SK-N-MC (cell line): ENCODE measurements at regions not wholly inside any gene's neighbourhood (a gene's known extent, or its start where the extent isn't known, plus 50 kb on each side); places are given as distances from the start of the nearest gene placed in this dataset.
"Not testable (repeated sequence)": the region's sequence is repeated elsewhere in the genome, so short reads cannot be mapped to it uniquely, and the experiment has no call there.

Experiments used
- DNase-seq: peaks from one replicate; pipeline ENCODE4 v3.0.0-alpha.2; 2011; ENCODE audit warnings: low read depth, low spot score
- H3K27ac ChIP-seq: fragments of 200-600 bp; sonication (generic); 2 replicates; pipeline ENCODE4 v1.5.1; 2016; ENCODE audit warnings: mixed run types
- H3K36me3 ChIP-seq: fragments of 200-600 bp; sonication (generic); 2 replicates; pipeline ENCODE4 v1.6.1; 2017; ENCODE audit warnings: antibody characterized with exemption, low read length, mixed read lengths; ENCODE audit not compliant: insufficient read depth
- H3K4me3 ChIP-seq: fragments of 200-600 bp; sonication (generic); 2 replicates; pipeline ENCODE4 v1.5.1; 2016
- H3K9ac ChIP-seq: fragments of 200-600 bp; sonication (generic); 2 replicates; pipeline ENCODE4 v1.8.0; 2017; ENCODE audit warnings: mixed run types, mixed read lengths; ENCODE audit not compliant: insufficient read length
- H3K9me3 ChIP-seq: fragments of 200-600 bp; sonication (generic); 2 replicates; pipeline ENCODE4 v1.6.1; 2017; ENCODE audit warnings: low read depth, mild to moderate bottlenecking, antibody characterized with exemption, low read length, moderate library complexity, mixed read lengths
- EZH2 ChIP-seq: fragments of 200-600 bp; sonication (generic); IDR thresholded peaks from one replicate; pipeline ENCODE4 v1.6.1; 2017; ENCODE audit warnings: antibody characterized with exemption
- FOXP2 ChIP-seq: optimal IDR thresholded peaks from 2 replicates; pipeline ENCODE3; 2011; ENCODE audit warnings: mild to moderate bottlenecking, moderate library complexity; ENCODE audit not compliant: insufficient read depth; ENCODE audit errors: extremely low read length, control extremely low read depth
- POLR2AphosphoS5 ChIP-seq: IDR thresholded peaks from 2 replicates; pipeline ENCODE4 v1.6.1; 2012; ENCODE audit warnings: mild to moderate bottlenecking, low read depth, low read length, borderline replicate concordance

DNA sequence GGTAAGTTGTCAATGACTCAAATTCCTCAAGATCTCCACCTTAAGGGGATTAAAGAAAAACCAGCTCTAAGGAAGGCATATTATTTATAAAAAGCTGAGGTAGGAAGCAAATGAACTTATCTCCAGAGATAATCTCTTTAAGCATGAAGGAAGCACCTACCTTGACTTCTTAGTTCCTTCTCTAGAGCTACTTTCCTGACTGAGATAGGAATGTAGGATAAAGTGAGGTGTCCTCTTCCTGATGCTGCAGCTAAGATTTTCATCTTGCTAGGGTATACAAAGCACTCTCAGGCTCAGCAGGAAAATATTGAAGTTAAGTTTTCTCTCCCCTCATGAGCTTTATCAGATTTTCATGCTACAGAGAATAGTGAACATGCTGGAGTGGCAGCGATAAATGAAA is 163.0 kb upstream of the E2F7 start:
- no peak overlapping the region for H3K27ac ChIP-seq
- no peaks in the 10 kb centered on the region for H3K9me3 ChIP-seq
- no peak for TF ChIP-seq EZH2
- no peak for TF ChIP-seq FOXP2
- TF ChIP-seq POLR2AphosphoS5, result no peak
- H3K4me3 ChIP-seq, result no peak overlapping the region
- H3K36me3 ChIP-seq, result no peaks in the 10 kb centered on the region
- no peak for DNase-seq
- H3K9ac ChIP-seq, result no peak overlapping the region

DNA sequence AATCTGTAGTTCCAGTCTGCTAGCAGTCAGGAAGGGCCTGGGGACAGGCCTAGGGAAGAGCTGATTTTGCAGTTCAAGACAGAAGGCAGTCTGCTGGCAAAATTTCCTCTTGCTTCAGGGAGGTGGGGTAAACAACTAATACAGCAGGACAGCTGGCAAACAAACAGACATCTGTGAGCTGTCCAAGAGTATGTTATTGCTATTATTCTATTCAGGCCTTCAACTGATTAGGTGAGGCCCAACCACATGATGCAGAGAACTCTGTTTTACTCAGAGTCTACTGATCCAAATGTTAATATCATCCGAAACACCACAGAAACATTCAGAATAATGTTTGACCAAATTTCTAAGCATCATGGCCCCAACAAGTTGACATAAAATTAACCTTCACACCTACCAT is 161.0 kb upstream of the E2F7 start:
- Histone ChIP-seq H3K36me3 (no peaks in the 10 kb centered on the region), H3K4me3 (no peak overlapping the region), H3K27ac (no peak overlapping the region), H3K9ac (no peak overlapping the region), H3K9me3 (no peaks in the 10 kb centered on the region)
- TF ChIP-seq POLR2AphosphoS5, result no peak
- DNase-seq, result no peak

DNA sequence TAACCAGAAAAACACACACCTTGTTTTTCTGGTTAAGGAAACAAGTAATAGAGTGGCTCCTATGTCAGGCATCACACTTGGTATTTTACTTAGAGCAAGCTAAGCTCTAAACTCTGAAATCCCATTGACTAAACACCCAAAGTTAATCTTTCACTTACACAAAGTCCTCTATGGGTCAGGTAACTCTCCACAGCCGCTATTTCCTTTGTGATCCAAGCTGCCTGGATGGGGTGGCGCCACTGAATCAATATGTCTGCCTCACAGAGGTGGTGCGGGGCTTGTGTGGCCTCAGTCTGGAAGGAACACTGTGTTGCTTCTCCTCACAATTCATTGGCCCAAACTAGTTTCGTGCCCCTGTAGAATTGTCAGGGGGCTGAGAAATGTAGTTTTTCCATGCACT is 160.0 kb upstream of the E2F7 start:
- Histone ChIP-seq H3K9me3 (no peaks in the 10 kb centered on the region), H3K9ac (no peak overlapping the region), H3K36me3 (no peaks in the 10 kb centered on the region), H3K4me3 (no peak overlapping the region), H3K27ac (no peak overlapping the region)
- no peak for DNase-seq
- TF ChIP-seq FOXP2 (no peak), POLR2AphosphoS5 (no peak), EZH2 (no peak)

DNA sequence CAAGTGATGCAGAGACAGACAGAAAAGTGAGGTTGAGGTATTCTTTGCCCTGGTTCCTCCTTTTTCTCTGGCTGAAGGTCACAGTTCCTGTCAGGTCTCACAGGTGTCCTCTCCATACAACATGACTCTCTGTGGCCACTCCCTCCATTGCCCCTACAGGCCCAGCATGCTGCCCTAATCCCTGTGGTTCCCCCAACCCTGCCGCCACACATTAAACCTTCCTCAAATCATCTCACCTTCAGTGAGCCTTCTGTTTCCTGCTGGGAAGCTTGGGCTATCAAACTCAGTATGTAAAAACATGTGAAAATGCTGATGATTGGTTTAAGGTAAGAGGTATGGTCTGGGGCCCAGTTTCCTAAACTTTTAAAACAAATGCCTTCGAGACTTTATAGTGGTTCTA is 159.0 kb upstream of the E2F7 start:
- Histone ChIP-seq H3K36me3 (no peaks in the 10 kb centered on the region), H3K4me3 (no peak overlapping the region), H3K9ac (no peak overlapping the region), H3K9me3 (no peaks in the 10 kb centered on the region), H3K27ac (no peak overlapping the region)
- TF ChIP-seq POLR2AphosphoS5 (no peak), EZH2 (no peak), FOXP2 (no peak)
- no peak for DNase-seq

DNA sequence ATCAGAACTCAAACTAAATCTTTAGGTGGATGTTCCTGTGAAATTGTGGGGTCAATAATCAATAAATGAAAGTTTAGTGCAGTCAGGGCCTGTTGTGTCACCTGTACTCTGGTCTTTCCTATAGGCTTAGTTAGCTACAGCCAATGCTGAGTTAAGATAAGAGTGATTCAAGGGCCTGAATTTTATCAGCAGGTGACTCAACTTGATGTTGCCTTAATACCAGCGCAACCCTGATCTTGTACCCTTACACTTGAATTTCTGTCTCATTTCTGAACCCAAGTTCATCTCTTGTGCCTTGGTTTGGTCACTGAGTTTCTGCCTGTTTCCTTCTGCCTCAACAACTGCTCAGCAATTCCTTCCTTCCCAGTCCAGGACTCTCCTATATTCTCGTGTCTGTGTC is 157.0 kb upstream of the E2F7 start:
- H3K9ac ChIP-seq, result no peak overlapping the region
- no peaks in the 10 kb centered on the region for H3K36me3 ChIP-seq
- TF ChIP-seq POLR2AphosphoS5, result no peak
- no peak for TF ChIP-seq EZH2
- no peaks in the 10 kb centered on the region for H3K9me3 ChIP-seq
- DNase-seq, result no peak
- H3K4me3 ChIP-seq, result no peak overlapping the region
- no peak overlapping the region for H3K27ac ChIP-seq

DNA sequence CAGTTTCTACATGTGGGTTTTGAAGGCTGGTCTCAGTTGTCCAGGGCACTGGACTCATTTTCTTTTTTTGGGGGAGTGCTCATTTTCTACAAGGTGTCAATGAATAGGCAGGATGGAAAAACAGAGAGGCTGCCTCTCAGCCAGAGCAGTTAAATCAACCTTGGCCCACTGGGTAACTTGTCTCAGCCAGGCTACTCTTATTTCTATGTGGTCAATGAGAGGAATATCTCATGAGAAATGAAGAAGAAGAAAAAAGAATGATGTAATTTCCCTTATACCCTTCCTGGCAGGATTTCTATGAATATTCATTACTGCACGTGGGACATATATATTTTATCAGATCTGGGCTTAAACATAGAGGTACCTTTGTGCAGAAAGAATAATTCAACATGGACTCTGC is 155.2 kb upstream of the E2F7 start:
- H3K36me3 ChIP-seq, result no peaks in the 10 kb centered on the region
- H3K27ac ChIP-seq, result no peak overlapping the region
- 0 out of 2 replicates have a peak overlapping the region, but pooled peaks have one; percentile 3 for H3K4me3 ChIP-seq
- TF ChIP-seq POLR2AphosphoS5, result no peak
- no peak for TF ChIP-seq EZH2
- no peak for TF ChIP-seq FOXP2
- no peak for DNase-seq
- no peaks in the 10 kb centered on the region for H3K9me3 ChIP-seq
- no peak overlapping the region for H3K9ac ChIP-seq

DNA sequence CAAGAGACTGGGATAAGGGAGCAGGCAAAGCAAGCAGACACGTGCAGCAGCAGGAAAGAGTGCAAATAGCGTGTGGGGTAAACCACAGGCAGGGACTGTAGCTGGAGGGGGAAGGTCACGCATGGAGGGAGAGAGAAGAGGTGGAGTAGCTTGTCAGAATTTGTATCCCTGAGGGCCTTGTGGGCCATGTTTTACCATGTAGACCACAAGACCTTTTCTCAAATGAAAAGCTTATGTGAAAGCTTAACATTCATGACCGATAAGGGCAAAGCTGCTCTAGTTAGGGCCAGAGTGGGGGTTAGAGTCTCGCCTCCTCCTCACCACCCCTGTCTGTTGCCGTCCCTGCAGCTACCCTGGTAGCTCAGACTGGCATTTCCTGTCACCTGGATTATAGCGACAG is 152.9 kb upstream of the E2F7 start:
- TF ChIP-seq FOXP2 (no peak), EZH2 (no peak), POLR2AphosphoS5 (no peak)
- Histone ChIP-seq H3K4me3 (no peak overlapping the region), H3K27ac (no peak overlapping the region), H3K36me3 (no peaks in the 10 kb centered on the region), H3K9me3 (no peaks in the 10 kb centered on the region), H3K9ac (no peak overlapping the region)
- no peak for DNase-seq

DNA sequence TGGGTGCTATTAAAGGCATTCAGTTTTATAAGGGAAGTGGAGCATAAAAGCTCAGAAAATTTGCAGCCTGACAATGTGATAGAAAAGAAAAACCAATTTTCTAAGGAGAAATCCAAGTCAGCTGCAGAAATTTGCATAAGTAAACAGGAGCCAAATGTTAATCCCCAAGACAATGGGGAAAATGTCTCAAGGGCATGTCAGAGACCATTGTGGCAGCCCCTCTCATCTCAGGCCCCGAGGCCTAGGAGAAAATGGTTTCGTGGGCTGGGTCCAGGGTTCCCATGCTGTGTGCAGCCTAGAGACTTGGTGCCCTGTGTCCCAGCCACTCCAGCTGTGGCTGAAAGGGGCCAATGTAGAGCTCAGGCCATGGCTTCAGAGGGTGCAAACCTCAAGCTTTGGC is 150.8 kb upstream of the E2F7 start:
- not testable (repeated sequence) for H3K4me3 ChIP-seq, H3K27ac ChIP-seq, H3K9ac ChIP-seq, H3K9me3 ChIP-seq, DNase-seq, H3K36me3 ChIP-seq

DNA sequence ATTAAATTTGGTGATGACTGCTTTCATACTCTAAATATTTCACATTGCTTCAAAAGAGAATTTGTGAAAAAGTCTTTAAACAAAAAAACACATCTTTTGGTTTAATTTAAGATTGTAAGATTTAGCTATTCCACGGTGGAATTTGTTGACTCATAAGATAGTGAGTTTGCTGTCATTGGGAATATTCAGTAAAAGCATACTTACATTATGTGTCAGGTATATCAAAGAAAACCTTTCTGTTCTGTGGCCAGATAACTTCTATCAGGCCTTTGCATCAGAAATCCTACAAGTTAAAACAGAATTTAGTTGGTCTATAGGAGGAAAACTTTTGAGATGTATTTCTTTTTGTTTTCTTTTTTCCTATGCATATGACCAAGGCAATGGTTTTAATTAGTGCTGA is 148.8 kb upstream of the E2F7 start:
- H3K36me3 ChIP-seq, result no peaks in the 10 kb centered on the region
- no peak for DNase-seq
- no peak overlapping the region for H3K9ac ChIP-seq
- H3K27ac ChIP-seq, result no peak overlapping the region
- 0 out of 2 replicates have a peak, but pooled peaks cover 4% of the 10 kb centered on the region for H3K9me3 ChIP-seq
- TF ChIP-seq POLR2AphosphoS5 (no peak), FOXP2 (no peak), EZH2 (no peak)
- H3K4me3 ChIP-seq, result no peak overlapping the region

DNA sequence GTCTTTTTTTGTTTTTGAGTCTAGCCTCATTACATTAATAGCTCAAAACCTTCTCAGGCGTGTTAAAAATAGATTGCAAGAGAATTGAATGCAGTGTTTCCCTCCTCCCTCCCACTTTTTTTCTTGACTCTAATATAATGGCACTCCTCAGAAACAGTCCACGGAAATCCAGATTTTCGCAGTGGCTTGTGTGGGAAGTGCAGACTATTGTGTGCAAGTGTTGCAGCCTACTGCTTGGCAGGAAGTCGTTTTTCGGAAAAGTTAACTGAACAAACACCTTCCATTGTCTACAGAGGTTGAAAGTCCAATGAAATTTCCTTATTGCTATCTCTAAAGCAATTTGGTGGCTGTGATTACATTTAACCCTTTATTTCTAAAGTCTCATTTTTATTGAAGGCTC is 147.9 kb upstream of the E2F7 start:
- no peak for DNase-seq
- H3K36me3 ChIP-seq, result no peaks in the 10 kb centered on the region
- TF ChIP-seq FOXP2 (no peak), EZH2 (no peak), POLR2AphosphoS5 (no peak)

More for the DNA sequence above, 147.9 kb upstream of the E2F7 start:
- 0 out of 2 replicates have a peak, but pooled peaks cover 4% of the 10 kb centered on the region for H3K9me3 ChIP-seq
- H3K27ac ChIP-seq, result no peak overlapping the region
- no peak overlapping the region for H3K9ac ChIP-seq
- no peak overlapping the region for H3K4me3 ChIP-seq
